HG03354 (cell line): ENCODE measurements at regions not wholly inside any gene's neighbourhood (a gene's known extent, or its start where the extent isn't known, plus 50 kb on each side); places are given as distances from the start of the nearest gene placed in this dataset.
"Not testable (repeated sequence)": the region's sequence is repeated elsewhere in the genome, so short reads cannot be mapped to it uniquely, and the experiment has no call there.

Source experiments
- ATAC-seq: cut with Tn5 transposase; IDR thresholded peaks from one replicate; pipeline ENCODE4 v1.9.1; 2021; ENCODE audit warnings: mild to moderate bottlenecking; ENCODE audit not compliant: unreplicated experiment, poor library complexity, severe bottlenecking

- ATAC-seq, result not testable (repeated sequence)
These were observed 963.4 kb upstream of the ADAMTS5 start for GRCh38 chr21:27930108-27930767.

- not testable (repeated sequence) for ATAC-seq
These were observed 962.3 kb upstream of the ADAMTS5 start for GRCh38 chr21:27929179-27929578.

- ATAC-seq, result not testable (repeated sequence)
These were observed 961.7 kb upstream of the ADAMTS5 start for GRCh38 chr21:27928534-27929115.

- ATAC-seq, result not testable (repeated sequence)
These were observed 954.5 kb upstream of the ADAMTS5 start for GRCh38 chr21:27921421-27921820.

GRCh38 chr21:27917966-27918365 lies 951.1 kb upstream of the ADAMTS5 start:
- not testable (repeated sequence) for ATAC-seq

GRCh38 chr21:27916326-27916725 lies 949.4 kb upstream of the ADAMTS5 start:
- not testable (repeated sequence) for ATAC-seq

- ATAC-seq, result not testable (repeated sequence)
These were observed 945.2 kb upstream of the ADAMTS5 start for GRCh38 chr21:27912133-27912532.

- ATAC-seq, result not testable (repeated sequence)
These were observed 942.6 kb upstream of the ADAMTS5 start for GRCh38 chr21:27909487-27909886.

- ATAC-seq, result not testable (repeated sequence)
These were observed 941.9 kb upstream of the ADAMTS5 start for GRCh38 chr21:27908816-27909215.

- ATAC-seq, result not testable (repeated sequence)
These were observed 936.0 kb upstream of the ADAMTS5 start for GRCh38 chr21:27902904-27903303.

GRCh38 chr21:27893619-27894018 lies 926.7 kb upstream of the ADAMTS5 start:
- not testable (repeated sequence) for ATAC-seq

- ATAC-seq, result not testable (repeated sequence)
These were observed 924.6 kb upstream of the ADAMTS5 start for GRCh38 chr21:27891495-27891894.

- ATAC-seq, result not testable (repeated sequence)
These were observed 921.0 kb upstream of the ADAMTS5 start for GRCh38 chr21:27887808-27888455.

- ATAC-seq, result no peak
These were observed 918.4 kb upstream of the ADAMTS5 start for GRCh38 chr21:27885296-27885711.

GRCh38 chr21:27881331-27881730 lies 914.4 kb upstream of the ADAMTS5 start:
- ATAC-seq, result not testable (repeated sequence)

- ATAC-seq, result not testable (repeated sequence)
These were observed 905.5 kb upstream of the ADAMTS5 start for GRCh38 chr21:27872411-27872810.

- not testable (repeated sequence) for ATAC-seq
These were observed 903.9 kb upstream of the ADAMTS5 start for GRCh38 chr21:27870755-27871154.

GRCh38 chr21:27860314-27860955 lies 893.5 kb upstream of the ADAMTS5 start:
- not testable (repeated sequence) for ATAC-seq

GRCh38 chr21:27858053-27858825 lies 891.4 kb upstream of the ADAMTS5 start:
- ATAC-seq, result not testable (repeated sequence)

- not testable (repeated sequence) for ATAC-seq
These were observed 890.1 kb upstream of the ADAMTS5 start for GRCh38 chr21:27856988-27857387.
